Mucosa of rectum (tissue), 2 donors: ENCODE measurements at regions not wholly inside any gene's neighbourhood (a gene's known extent, or its start where the extent isn't known, plus 50 kb on each side); places are given as distances from the start of the nearest gene placed in this dataset.

Experiments used
- H3K27ac ChIP-seq, 2 donors: one replicate each; pipeline ENCODE4 v1.7.0; 2013; ENCODE audit warnings: inconsistent platforms in 2 of 2, low read depth in 2 of 2, low read length in 2 of 2
- H3K27me3 ChIP-seq, 2 donors: one replicate each; pipeline ENCODE4 v1.7.0; 2013; ENCODE audit warnings: low read length in 2 of 2; ENCODE audit not compliant: control insufficient read depth in 2 of 2, insufficient read depth in 2 of 2
- H3K36me3 ChIP-seq, 2 donors: one replicate each; pipeline ENCODE4 v1.7.0; 2013; ENCODE audit warnings: low read length in 2 of 2; ENCODE audit not compliant: control insufficient read depth in 2 of 2, insufficient read depth in 2 of 2
- H3K4me1 ChIP-seq, 2 donors: one replicate each; pipeline ENCODE4 v1.7.0; 2013; ENCODE audit warnings: low read length in 2 of 2, mild to moderate bottlenecking in 1 of 2; ENCODE audit not compliant: control insufficient read depth in 2 of 2, insufficient read depth in 2 of 2
- H3K4me3 ChIP-seq, 2 donors: one replicate each; pipeline ENCODE4 v1.7.0; 2013; ENCODE audit warnings: low read length in 2 of 2
- H3K9ac ChIP-seq, 2 donors: one replicate each; pipeline ENCODE4 v1.7.0; 2013; ENCODE audit warnings: low read length in 2 of 2, low read depth in 1 of 2, mild to moderate bottlenecking in 1 of 2
- H3K9me3 ChIP-seq, 2 donors: one replicate each; pipeline ENCODE4 v1.7.0; 2013; ENCODE audit warnings: low read length in 2 of 2; ENCODE audit not compliant: control insufficient read depth in 2 of 2
- donor health status: healthy.
- donor health status: Normal muscosa, but diverticular disease.

DNA sequence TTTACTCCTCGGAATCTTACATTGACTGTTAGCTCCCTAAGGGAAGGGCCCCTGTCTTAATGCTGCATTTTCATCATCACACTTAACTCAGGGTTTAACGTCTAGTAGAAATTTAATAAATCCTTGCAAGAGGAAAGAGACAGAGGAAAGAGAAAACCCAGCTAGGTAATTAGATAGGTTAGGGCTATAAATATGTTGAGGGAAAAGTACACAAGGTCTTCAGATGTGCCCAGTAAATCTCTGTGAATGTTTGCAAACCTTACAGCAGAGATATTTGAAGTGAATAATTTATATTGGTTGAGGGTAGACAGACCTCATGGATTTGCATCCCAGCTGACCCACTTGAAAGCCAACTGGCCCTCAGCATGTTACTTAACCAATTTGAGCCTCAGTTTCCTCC, 315.5 kb upstream of the NPVF start:
- Histone ChIP-seq H3K4me3 (no peak overlapping the region), H3K27ac (no peak overlapping the region), H3K9me3 (no peaks in the 10 kb centered on the region), H3K9ac (no peak overlapping the region), H3K36me3 (no peaks in the 10 kb centered on the region), H3K27me3 (peaks cover 0 to 4% of the 10 kb centered on the region in 2 donors), H3K4me1 (no peaks in the 10 kb centered on the region)

DNA sequence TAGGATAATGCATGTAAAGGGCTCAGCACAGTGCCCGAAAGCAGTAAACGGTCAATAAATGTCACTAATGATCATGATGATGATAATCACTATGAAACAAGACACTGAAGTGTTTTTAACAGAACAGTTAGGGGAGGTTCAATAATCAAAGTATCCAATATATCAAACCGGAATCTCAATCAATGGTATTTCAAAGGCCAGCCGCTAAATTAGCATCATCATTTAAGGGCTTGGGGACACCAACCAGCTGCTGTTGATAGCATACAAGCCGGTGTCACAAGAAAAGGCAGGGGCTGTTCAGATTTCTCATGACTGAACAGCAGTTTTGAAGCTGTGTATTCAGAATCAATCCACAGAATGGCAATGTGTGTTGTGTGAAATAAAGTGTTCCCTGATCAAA, 316.0 kb upstream of the NPVF start:
- H3K4me3 ChIP-seq = no peak overlapping the region
- H3K4me1 ChIP-seq = no peaks in the 10 kb centered on the region
- H3K36me3 ChIP-seq = no peaks in the 10 kb centered on the region
- H3K9me3 ChIP-seq = no peaks in the 10 kb centered on the region
- peaks cover 0 to 4% of the 10 kb centered on the region in 2 donors for H3K27me3 ChIP-seq
- H3K27ac ChIP-seq = no peak overlapping the region
- H3K9ac ChIP-seq = no peak overlapping the region

DNA sequence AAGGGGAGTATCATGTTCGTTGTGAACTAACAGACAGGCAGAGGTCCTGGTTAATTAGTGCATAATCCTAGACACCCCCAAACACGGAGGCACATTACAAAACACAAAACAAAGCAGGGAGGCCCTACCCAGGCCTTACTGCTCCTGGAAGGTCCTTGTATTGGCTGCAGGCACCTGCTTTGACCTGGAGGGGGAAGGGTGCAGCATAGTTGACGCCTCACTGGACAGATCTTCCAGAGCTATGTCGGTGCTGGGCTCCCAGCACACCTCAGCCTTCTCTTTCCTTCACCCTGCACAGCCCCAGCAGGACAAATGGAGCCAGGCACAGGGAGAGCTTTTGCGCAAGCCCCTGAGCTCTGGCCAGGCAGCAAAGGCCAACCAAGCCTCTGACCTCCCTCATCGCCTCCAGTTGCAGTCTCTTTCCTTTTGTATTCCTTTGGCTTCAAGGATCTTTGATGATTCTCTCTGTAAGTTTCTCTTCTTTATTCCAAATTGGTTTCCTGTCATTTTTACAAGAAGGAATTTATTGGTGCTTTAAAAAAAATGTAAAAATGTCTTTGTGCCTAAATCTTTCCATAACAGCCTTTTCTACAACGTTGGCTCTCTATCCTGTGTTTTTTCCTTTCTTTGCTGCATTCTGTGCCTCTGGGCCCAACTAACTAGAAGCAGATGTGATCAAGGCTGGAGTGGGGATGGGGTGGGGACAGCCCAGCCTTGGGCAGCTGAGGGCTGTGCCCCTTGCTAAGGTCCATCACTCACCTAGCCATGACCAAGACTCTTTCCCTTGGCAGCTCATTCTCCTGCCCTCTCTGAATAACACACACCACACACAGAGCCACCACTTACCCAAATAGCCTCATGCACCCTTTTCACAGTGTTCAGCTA, 317.1 kb upstream of the NPVF start:
- Histone ChIP-seq H3K36me3 (no peaks in the 10 kb centered on the region), H3K4me3 (no peak overlapping the region), H3K9me3 (no peaks in the 10 kb centered on the region), H3K27ac (no peak overlapping the region), H3K27me3 (peaks cover 0 to 4% of the 10 kb centered on the region in 2 donors), H3K4me1 (no peaks in the 10 kb centered on the region), H3K9ac (no peak overlapping the region)

DNA sequence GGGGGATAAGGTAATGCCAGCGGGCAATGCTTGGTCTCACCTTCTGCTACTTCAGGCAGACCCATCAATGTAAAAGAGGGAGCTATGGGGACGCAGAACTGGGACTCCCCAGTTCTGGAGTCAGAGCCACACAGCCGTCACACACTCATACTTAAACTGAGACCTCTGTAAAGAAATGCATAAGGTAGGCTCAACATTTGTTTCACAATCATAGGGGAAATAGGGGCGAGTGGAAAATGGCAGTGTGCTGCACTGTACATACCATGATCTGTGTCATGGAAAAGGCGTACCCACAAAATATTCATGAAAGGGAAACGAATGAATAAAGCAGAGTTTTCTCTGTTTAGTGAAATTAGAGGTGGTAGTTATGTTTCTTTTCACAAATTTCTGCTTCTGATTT, 318.0 kb upstream of the NPVF start:
- no peaks in the 10 kb centered on the region for H3K4me1 ChIP-seq
- H3K36me3 ChIP-seq = no peaks in the 10 kb centered on the region
- no peak overlapping the region for H3K9ac ChIP-seq
- H3K27ac ChIP-seq = no peak overlapping the region
- H3K27me3 ChIP-seq = peaks cover 0 to 4% of the 10 kb centered on the region in 2 donors
- H3K4me3 ChIP-seq = no peak overlapping the region
- H3K9me3 ChIP-seq = no peaks in the 10 kb centered on the region

DNA sequence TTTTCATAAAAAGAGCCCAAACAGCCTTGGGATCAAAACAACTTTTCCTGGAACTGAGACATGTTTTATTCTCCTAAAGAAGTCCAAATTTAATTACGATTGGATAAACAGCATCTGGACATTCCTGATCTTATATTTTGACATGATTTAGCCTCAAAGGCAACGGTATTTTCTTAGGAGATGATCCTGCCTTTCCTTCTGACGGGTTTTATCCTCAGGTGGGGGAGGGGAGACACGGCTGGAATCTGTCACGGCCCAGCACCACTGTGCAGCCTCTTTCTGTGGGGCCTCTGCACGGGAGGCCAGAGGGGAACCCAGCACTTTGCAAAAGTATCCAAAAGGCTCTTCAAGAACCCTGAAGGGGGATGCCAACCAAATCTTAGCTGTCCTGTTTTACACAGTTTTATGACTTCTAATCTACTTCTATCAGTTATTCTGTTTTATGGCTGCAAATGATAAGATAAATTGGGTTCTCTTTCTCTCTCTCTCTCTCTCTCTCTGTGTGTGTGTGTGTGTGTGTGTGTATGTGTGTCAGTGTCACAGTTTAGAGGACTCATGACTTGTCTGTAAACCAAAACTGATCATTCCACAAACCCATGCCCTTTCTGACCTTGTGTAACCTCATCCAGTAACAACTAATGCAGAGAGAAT, 321.1 kb upstream of the NPVF start:
- Histone ChIP-seq H3K36me3 (no peaks in the 10 kb centered on the region), H3K4me3 (no peak overlapping the region), H3K27ac (no peak overlapping the region), H3K4me1 (no peaks in the 10 kb centered on the region), H3K9ac (no peak overlapping the region), H3K9me3 (no peaks in the 10 kb centered on the region), H3K27me3 (peaks cover 0 to 4% of the 10 kb centered on the region in 2 donors)

DNA sequence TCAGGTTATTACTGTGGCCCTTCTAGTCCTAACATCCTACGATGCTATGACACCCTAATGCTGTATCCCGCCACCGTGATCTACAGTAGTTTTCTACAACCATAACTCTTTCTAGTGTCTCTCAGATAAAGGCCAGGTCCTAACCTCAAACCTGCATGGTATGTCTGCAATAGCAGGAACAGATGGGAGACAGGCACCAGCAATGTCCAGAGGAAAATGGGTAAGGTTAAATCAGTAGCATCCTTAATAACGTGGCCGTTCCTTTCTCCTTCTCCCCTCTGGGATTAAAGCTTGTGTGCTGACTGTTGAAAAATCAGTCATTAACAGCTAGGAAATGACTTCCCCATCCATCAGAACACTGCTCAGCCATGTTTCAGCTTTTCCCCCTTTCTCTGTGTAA, 321.9 kb upstream of the NPVF start:
- Histone ChIP-seq H3K9ac (no peak overlapping the region), H3K4me1 (no peaks in the 10 kb centered on the region), H3K27me3 (peaks cover 0 to 4% of the 10 kb centered on the region in 2 donors), H3K27ac (no peak overlapping the region), H3K36me3 (no peaks in the 10 kb centered on the region), H3K9me3 (no peaks in the 10 kb centered on the region), H3K4me3 (no peak overlapping the region)

DNA sequence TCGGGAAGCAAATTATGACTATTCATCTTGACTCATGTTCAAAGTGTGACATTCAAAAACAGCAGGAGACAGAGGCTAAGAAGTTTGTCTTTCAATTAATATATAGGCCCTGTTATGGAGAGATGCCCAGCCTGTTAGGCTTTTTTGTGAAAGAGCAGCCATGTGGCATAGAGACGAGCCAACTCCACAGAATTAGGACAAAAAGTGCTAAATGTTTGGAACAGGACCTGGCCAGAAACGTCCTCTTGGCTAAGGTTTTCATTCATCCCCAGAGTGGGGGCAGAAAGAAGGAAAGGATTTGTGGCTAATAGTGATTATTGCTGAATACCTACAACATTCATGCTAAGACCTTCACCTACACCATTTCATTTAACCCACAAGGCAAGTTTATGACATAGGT, 324.7 kb upstream of the NPVF start:
- H3K36me3 ChIP-seq = no peaks in the 10 kb centered on the region
- no peaks in the 10 kb centered on the region for H3K9me3 ChIP-seq
- H3K27ac ChIP-seq = no peak overlapping the region
- no peaks in the 10 kb centered on the region for H3K27me3 ChIP-seq
- peaks cover 0 to 3% of the 10 kb centered on the region in 2 donors for H3K4me1 ChIP-seq
- H3K4me3 ChIP-seq = no peak overlapping the region
- H3K9ac ChIP-seq = no peak overlapping the region

DNA sequence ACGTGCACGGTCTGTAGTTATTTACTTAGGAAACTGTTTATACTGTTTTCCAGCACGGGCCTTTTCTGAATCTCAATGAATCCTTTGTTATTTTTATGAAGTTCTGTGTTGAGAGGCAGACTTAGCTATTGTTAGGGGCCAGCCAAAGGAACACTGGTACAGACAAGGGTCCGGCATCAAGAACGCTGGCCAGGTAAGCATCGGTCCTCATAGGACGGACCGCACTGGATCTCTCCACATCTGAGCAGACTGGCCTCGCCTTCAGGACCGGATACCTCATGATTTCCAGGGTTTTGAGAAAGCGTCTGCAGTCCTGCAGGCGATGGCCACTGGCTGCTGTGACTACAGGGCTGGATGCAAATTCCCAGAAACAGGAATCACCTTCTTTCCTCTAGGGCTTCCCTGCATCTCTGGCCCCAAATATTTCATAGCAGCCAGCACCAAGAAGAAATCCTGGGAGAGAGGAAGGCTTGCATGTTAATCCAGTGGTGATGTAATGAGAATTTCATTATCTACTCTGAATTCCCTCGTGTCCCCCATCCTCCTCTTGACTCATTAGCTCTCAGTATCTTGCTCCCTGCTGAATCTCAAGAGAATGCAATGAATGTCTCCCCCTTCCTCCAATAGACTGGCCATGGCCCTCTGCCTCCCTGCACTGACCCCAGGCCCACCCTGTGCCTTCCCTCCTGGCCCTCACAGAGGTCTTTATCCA, 325.4 kb upstream of the NPVF start:
- H3K9me3 ChIP-seq = no peaks in the 10 kb centered on the region
- H3K27ac ChIP-seq = no peak overlapping the region
- H3K9ac ChIP-seq = no peak overlapping the region
- no peak overlapping the region for H3K4me3 ChIP-seq
- no peaks in the 10 kb centered on the region for H3K27me3 ChIP-seq
- peaks cover 0 to 3% of the 10 kb centered on the region in 2 donors for H3K4me1 ChIP-seq
- no peaks in the 10 kb centered on the region for H3K36me3 ChIP-seq

DNA sequence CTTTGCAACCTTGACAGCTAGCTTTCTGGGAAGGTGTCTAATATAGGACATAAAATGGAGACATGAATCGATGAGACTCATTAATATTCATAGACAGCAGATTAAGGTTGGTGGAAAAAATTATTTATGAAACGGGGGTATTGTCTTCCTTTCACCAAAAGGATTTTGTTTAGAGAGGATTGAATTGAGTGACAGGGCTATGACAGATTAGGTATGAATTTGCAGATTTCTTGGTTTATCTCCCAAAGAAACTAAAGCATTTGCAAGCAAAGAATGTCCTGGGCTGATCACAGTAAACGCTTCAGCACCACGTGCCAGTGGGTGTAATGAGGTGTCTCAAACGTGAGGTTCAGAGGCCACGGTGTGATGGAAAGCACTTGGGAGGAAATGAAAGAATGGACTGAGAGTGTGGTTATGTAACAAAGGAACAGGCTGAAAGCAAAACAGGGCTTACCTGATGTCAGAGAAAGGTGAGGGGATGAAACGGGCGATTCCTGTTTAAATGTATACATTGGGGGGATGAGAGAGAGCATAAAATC, 329.2 kb upstream of the NPVF start:
- Histone ChIP-seq H3K36me3 (no peaks in the 10 kb centered on the region), H3K4me3 (no peak overlapping the region), H3K9me3 (no peaks in the 10 kb centered on the region), H3K4me1 (peaks cover 0 to 3% of the 10 kb centered on the region in 2 donors), H3K9ac (no peak overlapping the region), H3K27me3 (no peaks in the 10 kb centered on the region), H3K27ac (no peak overlapping the region)

DNA sequence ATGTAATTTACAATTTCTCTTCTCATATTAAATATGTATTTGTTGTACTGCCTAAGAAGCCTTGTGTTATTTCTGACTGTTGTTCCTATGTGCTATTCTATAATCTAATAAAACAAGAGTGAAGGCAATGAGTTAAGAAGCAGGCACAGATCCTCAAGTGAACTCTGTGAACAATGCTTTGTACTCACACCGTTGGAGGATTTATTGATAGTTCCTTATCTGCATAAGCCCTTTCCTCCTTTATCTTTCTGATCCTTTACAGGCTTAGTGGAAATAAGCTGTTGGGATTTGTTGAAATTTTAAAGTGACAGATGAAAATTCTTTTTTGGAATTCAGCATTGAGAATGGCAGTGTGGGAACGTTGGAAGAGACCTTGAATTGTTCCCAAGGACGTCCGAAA, 329.6 kb upstream of the NPVF start:
- H3K4me1 ChIP-seq = peaks cover 0 to 3% of the 10 kb centered on the region in 2 donors
- no peak overlapping the region for H3K27ac ChIP-seq
- H3K9ac ChIP-seq = no peak overlapping the region
- no peaks in the 10 kb centered on the region for H3K9me3 ChIP-seq
- no peaks in the 10 kb centered on the region for H3K36me3 ChIP-seq
- no peaks in the 10 kb centered on the region for H3K27me3 ChIP-seq
- H3K4me3 ChIP-seq = no peak overlapping the region
